Left cardiac atrium (tissue), 4 donors: ENCODE measurements at regions not wholly inside any gene's neighbourhood (a gene's known extent, or its start where the extent isn't known, plus 50 kb on each side); places are given as distances from the start of the nearest gene placed in this dataset.
"Not testable (repeated sequence)": the region's sequence is repeated elsewhere in the genome, so short reads cannot be mapped to it uniquely, and the experiment has no call there.

Experiments used
- ATAC-seq, 2 donors: fragments of 200-7000 bp; cut with Tn5 transposase; one replicate each; pipeline ENCODE4 v1.9.1; 2020; ENCODE audit warnings: mild to moderate bottlenecking in 2 of 2, moderate library complexity in 2 of 2
- DNase-seq: peaks from one replicate; pipeline ENCODE4 v3.0.0-alpha.2; 2020
- intact Hi-C, 2 donors: fragments of 100-400 bp; cut with DNase I; formaldehyde crosslinking; loops; one replicate each; pipeline versions ENCODE4 v1.14.1 to v1.15.1; 2022 to 2023
- donor health status: DM: no; HTN: yes; CAD: no.
- donor health status: DM: no; HTN: yes; CAD: no; lungs with severe emphysema.
- donor health status: DM: yes; HTN: yes; CAD: no.
- donor health status: Dilated cardiomyopathy.

GRCh38 chr12:68469113-68469512, 137.0 kb upstream of the MDM1 start:
- DNase-seq (no peak), ATAC-seq (no peak)
- intact Hi-C loops, result no loop called here

- ATAC-seq, result no peak
- intact Hi-C loops, result no loop called here
- DNase-seq, result no peak
These were observed 138.6 kb upstream of the MDM1 start for GRCh38 chr12:68470664-68471328.

GRCh38 chr12:68474467-68475204, 136.1 kb upstream of the RAP1B start:
- intact Hi-C loops, result no loop called here
- DNase-seq, result no peak
- no peak for ATAC-seq

GRCh38 chr12:68476794-68477193, 133.9 kb upstream of the RAP1B start:
- intact Hi-C loops, result no loop called here

GRCh38 chr12:68477261-68477772, 133.4 kb upstream of the RAP1B start:
- intact Hi-C loops, result no loop called here
- ATAC-seq, result no peak
- DNase-seq, result no peak

More at GRCh38 chr12:68476794-68477193, 133.9 kb upstream of the RAP1B start:
- ATAC-seq (no peak), DNase-seq (no peak)

- intact Hi-C loops, result no loop called here
- DNase-seq, result no peak
- ATAC-seq, result no peak
These were observed 132.8 kb upstream of the RAP1B start for GRCh38 chr12:68477906-68478305.

GRCh38 chr12:68478516-68479260, 132.0 kb upstream of the RAP1B start:
- DNase-seq (no peak), ATAC-seq (no peak)
- intact Hi-C loops, result no loop called here

- ATAC-seq, result no peak
- intact Hi-C loops, result no loop called here
- DNase-seq, result no peak
These were observed 131.3 kb upstream of the RAP1B start for GRCh38 chr12:68479261-68479895.

- intact Hi-C loops, result no loop called here
These were observed 130.8 kb upstream of the RAP1B start for GRCh38 chr12:68479896-68480291.

GRCh38 chr12:68480526-68480925, 130.2 kb upstream of the RAP1B start:
- ATAC-seq, result no peak
- DNase-seq, result no peak
- intact Hi-C loops, result no loop called here

More at GRCh38 chr12:68479896-68480291, 130.8 kb upstream of the RAP1B start:
- ATAC-seq, result no peak
- no peak for DNase-seq

GRCh38 chr12:68481181-68481941, 129.3 kb upstream of the RAP1B start:
- no peak for DNase-seq
- no peak for ATAC-seq
- intact Hi-C loops, result no loop called here

- intact Hi-C loops, result no loop called here
- ATAC-seq (no peak), DNase-seq (no peak)
These were observed 128.7 kb upstream of the RAP1B start for GRCh38 chr12:68482014-68482413.

- intact Hi-C loops, result no loop called here
- DNase-seq (no peak), ATAC-seq (no peak)
These were observed 128.0 kb upstream of the RAP1B start for GRCh38 chr12:68482660-68483059.

- no peak for ATAC-seq
- intact Hi-C loops, result no loop called here
- DNase-seq, result no peak
These were observed 126.9 kb upstream of the RAP1B start for GRCh38 chr12:68483592-68484383.

- ATAC-seq, intact Hi-C loops, DNase-seq: not testable (repeated sequence)
These were observed 126.1 kb upstream of the RAP1B start for GRCh38 chr12:68484578-68484977.

GRCh38 chr12:68486449-68486848, 124.2 kb upstream of the RAP1B start:
- DNase-seq, intact Hi-C loops, ATAC-seq: not testable (repeated sequence)

- no peak for DNase-seq
- ATAC-seq, result no peak
- intact Hi-C loops, result no loop called here
These were observed 122.9 kb upstream of the RAP1B start for GRCh38 chr12:68487721-68488309.

- no peak for ATAC-seq
- intact Hi-C loops, result no loop called here
- no peak for DNase-seq
These were observed 121.4 kb upstream of the RAP1B start for GRCh38 chr12:68489273-68489672.
